ENCODE measurements at regions not wholly inside any gene's neighbourhood (a gene's known extent, or its start where the extent isn't known, plus 50 kb on each side); places are given as distances from the start of the nearest gene placed in this dataset.
"Not testable (repeated sequence)": the region's sequence is repeated elsewhere in the genome, so short reads cannot be mapped to it uniquely, and the experiment has no call there.

GRCh38 chr6:127406722-127407121 is 52.5 kb downstream of the KIAA0408 start:
- H3K27me3 ChIP-seq (ENCODE audit: control insufficient read depth, insufficient read depth); H3K4me1 ChIP-seq (ENCODE audit: control insufficient read depth, insufficient read depth, low read length); H3K9me3 ChIP-seq (ENCODE audit: control insufficient read depth, low read length); DNase-seq; ATAC-seq; H3K4me3 ChIP-seq (ENCODE audit: low read length); H3K27ac ChIP-seq (ENCODE audit: low read length); intact Hi-C loops (cut with DNase I): not testable (repeated sequence)
- 92% methylated on average over 5 of the region's 5 CpGs for WGBS

GRCh38 chr6:127406122-127406521 is 53.1 kb downstream of the KIAA0408 start:
- no peak for DNase-seq

GRCh38 chr6:127404594-127405178 is 54.5 kb downstream of the KIAA0408 start:
- Histone ChIP-seq H3K4me3 (ENCODE audit: low read length) (no peak overlapping the region), H3K9me3 (ENCODE audit: control insufficient read depth, low read length) (no peaks in the 10 kb centered on the region), H3K27me3 (ENCODE audit: control insufficient read depth, insufficient read depth) (no peaks in the 10 kb centered on the region), H3K4me1 (ENCODE audit: control insufficient read depth, insufficient read depth, low read length) (no peaks in the 10 kb centered on the region), H3K27ac (ENCODE audit: low read length) (no peak overlapping the region)
- ATAC-seq (no peak), DNase-seq (no peak)
- WGBS, result 58% methylated on average over 3 of the region's 3 CpGs
- intact Hi-C loops (cut with DNase I), result no loop called here

More at GRCh38 chr6:127406122-127406521, 53.1 kb downstream of the KIAA0408 start:
- no peak for ATAC-seq
- Histone ChIP-seq H3K9me3 (ENCODE audit: control insufficient read depth, low read length) (no peaks in the 10 kb centered on the region), H3K4me3 (ENCODE audit: low read length) (no peak overlapping the region), H3K4me1 (ENCODE audit: control insufficient read depth, insufficient read depth, low read length) (no peaks in the 10 kb centered on the region), H3K27ac (ENCODE audit: low read length) (no peak overlapping the region), H3K27me3 (ENCODE audit: control insufficient read depth, insufficient read depth) (no peaks in the 10 kb centered on the region)
- intact Hi-C loops (cut with DNase I), result no loop called here
- 68% methylated on average over 3 of the region's 3 CpGs for WGBS

- intact Hi-C loops (cut with DNase I), result no loop called here
- DNase-seq (no peak), ATAC-seq (no peak)
- no peaks in the 10 kb centered on the region for H3K4me1 ChIP-seq (ENCODE audit: control insufficient read depth, insufficient read depth, low read length)
- H3K27ac ChIP-seq (ENCODE audit: low read length), result no peak overlapping the region
- H3K4me3 ChIP-seq (ENCODE audit: low read length), result no peak overlapping the region
- no peaks in the 10 kb centered on the region for H3K27me3 ChIP-seq (ENCODE audit: control insufficient read depth, insufficient read depth)
- no peaks in the 10 kb centered on the region for H3K9me3 ChIP-seq (ENCODE audit: control insufficient read depth, low read length)
Measured at GRCh38 chr6:127404133-127404532, 55.1 kb downstream of the KIAA0408 start.

GRCh38 chr6:127403636-127404035 is 55.6 kb downstream of the KIAA0408 start:
- intact Hi-C loops (cut with DNase I), result no loop called here
- ATAC-seq, result no peak
- 82% methylated on average over 2 of the region's 2 CpGs for WGBS
- Histone ChIP-seq H3K4me3 (ENCODE audit: low read length) (no peak overlapping the region), H3K27ac (ENCODE audit: low read length) (no peak overlapping the region), H3K27me3 (ENCODE audit: control insufficient read depth, insufficient read depth) (no peaks in the 10 kb centered on the region), H3K9me3 (ENCODE audit: control insufficient read depth, low read length) (no peaks in the 10 kb centered on the region), H3K4me1 (ENCODE audit: control insufficient read depth, insufficient read depth, low read length) (no peaks in the 10 kb centered on the region)
- DNase-seq, result no peak

GRCh38 chr6:127402890-127403617 is 56.1 kb downstream of the KIAA0408 start:
- no peaks in the 10 kb centered on the region for H3K27me3 ChIP-seq (ENCODE audit: control insufficient read depth, insufficient read depth)
- ATAC-seq (peak in 1 of 2 donors; percentile 72), DNase-seq (peak in 1 of 3 donors; percentile 75)
- 33% methylated on average over 4 of the region's 4 CpGs for WGBS
- intact Hi-C loops (cut with DNase I), result no loop called here
- H3K9me3 ChIP-seq (ENCODE audit: control insufficient read depth, low read length), result no peaks in the 10 kb centered on the region
- H3K4me3 ChIP-seq (ENCODE audit: low read length), result no peak overlapping the region
- peak overlapping the region; percentile 37 for H3K27ac ChIP-seq (ENCODE audit: low read length)
- no peaks in the 10 kb centered on the region for H3K4me1 ChIP-seq (ENCODE audit: control insufficient read depth, insufficient read depth, low read length)

GRCh38 chr6:127397729-127398630 is 54.6 kb upstream of the ECHDC1 start:
- 68% methylated on average over 6 of the region's 6 CpGs for WGBS
- intact Hi-C loops (cut with DNase I), result no loop called here
- peak in 1 of 2 donors; percentile 81 for ATAC-seq

GRCh38 chr6:127397171-127397597 is 53.8 kb upstream of the ECHDC1 start:
- H3K27me3 ChIP-seq (ENCODE audit: control insufficient read depth, insufficient read depth); H3K4me1 ChIP-seq (ENCODE audit: control insufficient read depth, insufficient read depth, low read length); intact Hi-C loops (cut with DNase I); H3K9me3 ChIP-seq (ENCODE audit: control insufficient read depth, low read length); H3K4me3 ChIP-seq (ENCODE audit: low read length); H3K27ac ChIP-seq (ENCODE audit: low read length): not testable (repeated sequence)
- peak in 2 of 3 donors; percentile 15 to 64 for DNase-seq
- ATAC-seq, result peak in 1 of 2 donors; percentile 40
- WGBS, result 44% methylated on average over 5 of the region's 5 CpGs

More at GRCh38 chr6:127397729-127398630, 54.6 kb upstream of the ECHDC1 start:
- H3K27me3 ChIP-seq (ENCODE audit: control insufficient read depth, insufficient read depth), result no peaks in the 10 kb centered on the region
- H3K4me3 ChIP-seq (ENCODE audit: low read length), result no peak overlapping the region
- H3K4me1 ChIP-seq (ENCODE audit: control insufficient read depth, insufficient read depth, low read length), result no peaks in the 10 kb centered on the region
- peak overlapping the region; percentile 38 for H3K27ac ChIP-seq (ENCODE audit: low read length)
- DNase-seq, result no peak
- H3K9me3 ChIP-seq (ENCODE audit: control insufficient read depth, low read length), result no peaks in the 10 kb centered on the region

Data from right cardiac atrium (tissue), 5 donors.